ENCODE measurements at regions not wholly inside any gene's neighbourhood (a gene's known extent, or its start where the extent isn't known, plus 50 kb on each side); places are given as distances from the start of the nearest gene placed in this dataset.

- Histone ChIP-seq H3K9me3 (ENCODE audit: low read length) (no peaks in the 10 kb centered on the region; the same call in 1 of the 2 replicates), H3K4me1 (ENCODE audit: insufficient read depth, low read length, severe bottlenecking) (peaks cover 28% of the 10 kb centered on the region), H3K9ac (ENCODE audit: low read length) (no peak overlapping the region), H3K4me3 (ENCODE audit: low read depth, low read length, poor library complexity, severe bottlenecking) (no peak overlapping the region), H3K79me2 (ENCODE audit: insufficient read depth, low read length) (no peaks in the 10 kb centered on the region), H2AFZ (ENCODE audit: low read length) (no peak overlapping the region), H3K36me3 (ENCODE audit: insufficient read depth, low read length) (no peaks in the 10 kb centered on the region; the same call in 1 of the 2 replicates), H3K9me2 (ENCODE audit: low read depth, low read length) (no peaks in the 10 kb centered on the region), H3K27me3 (ENCODE audit: insufficient read depth, low read length) (no peaks in the 10 kb centered on the region), H4K20me1 (ENCODE audit: insufficient read depth, low read length) (no peaks in the 10 kb centered on the region), H3F3A (ENCODE audit: insufficient read depth, low read length) (no peaks in the 10 kb centered on the region), H3K27ac (ENCODE audit: low read depth, low read length, poor library complexity, severe bottlenecking) (no peak overlapping the region), H3K4me2 (ENCODE audit: low read length) (no peak overlapping the region)
- TF ChIP-seq EZH2 (IDR thresholded peaks at IDR 0.05; ENCODE audit: borderline replicate concordance, low read length) (no peak), CTCF (IDR thresholded peaks at IDR 0.05; ENCODE audit: low read length) (no peak)
Observed at GRCh38 chr15:69853544-69853951, 244.2 kb downstream of the TLE3 start.

- Histone ChIP-seq H3K9me2 (ENCODE audit: low read depth, low read length) (no peaks in the 10 kb centered on the region), H3K36me3 (ENCODE audit: insufficient read depth, low read length) (no peaks in the 10 kb centered on the region; the same call in 1 of the 2 replicates), H3K9ac (ENCODE audit: low read length) (no peak overlapping the region), H3K4me3 (ENCODE audit: low read depth, low read length, poor library complexity, severe bottlenecking) (no peak overlapping the region), H3K9me3 (ENCODE audit: low read length) (no peaks in the 10 kb centered on the region; the same call in 1 of the 2 replicates), H3K4me2 (ENCODE audit: low read length) (no peak overlapping the region), H3K27me3 (ENCODE audit: insufficient read depth, low read length) (no peaks in the 10 kb centered on the region), H2AFZ (ENCODE audit: low read length) (no peak overlapping the region), H3F3A (ENCODE audit: insufficient read depth, low read length) (no peaks in the 10 kb centered on the region), H3K79me2 (ENCODE audit: insufficient read depth, low read length) (no peaks in the 10 kb centered on the region), H3K4me1 (ENCODE audit: insufficient read depth, low read length, severe bottlenecking) (peaks cover 32% of the 10 kb centered on the region), H4K20me1 (ENCODE audit: insufficient read depth, low read length) (no peaks in the 10 kb centered on the region), H3K27ac (ENCODE audit: low read depth, low read length, poor library complexity, severe bottlenecking) (no peak overlapping the region)
- no peak for TF ChIP-seq CTCF (IDR thresholded peaks at IDR 0.05; ENCODE audit: low read length)
- TF ChIP-seq EZH2 (IDR thresholded peaks at IDR 0.05; ENCODE audit: borderline replicate concordance, low read length), result no peak
Observed at GRCh38 chr15:69854001-69854400, 243.7 kb downstream of the TLE3 start.

- Histone ChIP-seq H3F3A (ENCODE audit: insufficient read depth, low read length) (no peaks in the 10 kb centered on the region), H2AFZ (ENCODE audit: low read length) (no peak overlapping the region), H3K9me2 (ENCODE audit: low read depth, low read length) (no peaks in the 10 kb centered on the region), H3K27ac (ENCODE audit: low read depth, low read length, poor library complexity, severe bottlenecking) (no peak overlapping the region), H3K9ac (ENCODE audit: low read length) (no peak overlapping the region), H3K4me1 (ENCODE audit: insufficient read depth, low read length, severe bottlenecking) (peaks cover 32% of the 10 kb centered on the region), H3K36me3 (ENCODE audit: insufficient read depth, low read length) (no peaks in the 10 kb centered on the region; the same call in 1 of the 2 replicates), H3K9me3 (ENCODE audit: low read length) (no peaks in the 10 kb centered on the region; the same call in 1 of the 2 replicates), H4K20me1 (ENCODE audit: insufficient read depth, low read length) (no peaks in the 10 kb centered on the region), H3K4me3 (ENCODE audit: low read depth, low read length, poor library complexity, severe bottlenecking) (no peak overlapping the region), H3K4me2 (ENCODE audit: low read length) (no peak overlapping the region), H3K27me3 (ENCODE audit: insufficient read depth, low read length) (no peaks in the 10 kb centered on the region), H3K79me2 (ENCODE audit: insufficient read depth, low read length) (no peaks in the 10 kb centered on the region)
- TF ChIP-seq EZH2 (IDR thresholded peaks at IDR 0.05; ENCODE audit: borderline replicate concordance, low read length) (no peak), CTCF (IDR thresholded peaks at IDR 0.05; ENCODE audit: low read length) (no peak)
Observed at GRCh38 chr15:69854521-69855181, 243.1 kb downstream of the TLE3 start.
